GM12891 (cell line): ENCODE measurements at regions not wholly inside any gene's neighbourhood (a gene's known extent, or its start where the extent isn't known, plus 50 kb on each side); places are given as distances from the start of the nearest gene placed in this dataset.
"Not testable (repeated sequence)": the region's sequence is repeated elsewhere in the genome, so short reads cannot be mapped to it uniquely, and the experiment has no call there.

Experiments
- DNase-seq: peaks from one replicate; pipeline ENCODE4 v3.0.0; 2011; ENCODE audit warnings: low spot score; ENCODE audit not compliant: insufficient read length
- FAIRE-seq: peaks from 2 replicates; lab custom pipeline; 2011; peaks lifted over from hg19 to GRCh38; lab: Jason Lieb, UNC
- PAX5 ChIP-seq: IDR thresholded peaks from 2 replicates; pipeline ENCODE4 v1.6.1; 2011; ENCODE audit warnings: low read length, moderate library complexity, mild to moderate bottlenecking; ENCODE audit not compliant: insufficient read depth, severe bottlenecking
- POLR2A ChIP-seq: IDR thresholded peaks from 2 replicates; pipeline ENCODE4 v1.6.1; 2011; ENCODE audit warnings: low read depth, low read length, control low read depth
- POLR2AphosphoS5 ChIP-seq: IDR thresholded peaks from 2 replicates; pipeline ENCODE4 v1.6.1; 2011; ENCODE audit warnings: low read depth, low read length, control low read depth
- POU2F2 ChIP-seq: IDR thresholded peaks from 2 replicates; pipeline ENCODE4 v1.6.1; 2011; ENCODE audit warnings: low read depth, mild to moderate bottlenecking, control low read depth, low read length, moderate library complexity
- SPI1 ChIP-seq: IDR thresholded peaks from 2 replicates; pipeline ENCODE4 v1.6.1; 2011; ENCODE audit warnings: low read depth, low read length, control low read depth
- TAF1 ChIP-seq: IDR thresholded peaks from 2 replicates; pipeline ENCODE4 v1.6.1; 2011; ENCODE audit warnings: low read depth, low read length, control low read depth

GRCh38 chr21:33997436-33997835 lies 75.9 kb upstream of the MRPS6 start:
- no peak for TF ChIP-seq PAX5
- no peak for TF ChIP-seq POU2F2
- TF ChIP-seq SPI1: no peak
- no peak for TF ChIP-seq TAF1
- no peak for TF ChIP-seq POLR2AphosphoS5
- TF ChIP-seq POLR2A: no peak
- FAIRE-seq (no peak), DNase-seq (no peak)

GRCh38 chr21:33994373-33994772 lies 78.8 kb upstream of the ATP5PO start:
- DNase-seq (no peak), FAIRE-seq (no peak)
- TF ChIP-seq POU2F2: no peak
- no peak for TF ChIP-seq POLR2A
- no peak for TF ChIP-seq POLR2AphosphoS5
- no peak for TF ChIP-seq PAX5
- no peak for TF ChIP-seq TAF1
- no peak for TF ChIP-seq SPI1

GRCh38 chr21:33993286-33994231 lies 78.0 kb upstream of the ATP5PO start:
- FAIRE-seq (peak; percentile 16), DNase-seq (no peak)
- no peak for TF ChIP-seq POLR2A
- TF ChIP-seq POU2F2: no peak
- TF ChIP-seq PAX5: no peak
- no peak for TF ChIP-seq SPI1
- TF ChIP-seq TAF1: no peak
- no peak for TF ChIP-seq POLR2AphosphoS5

- FAIRE-seq, DNase-seq: not testable (repeated sequence)
Observed at GRCh38 chr21:33992412-33992811, 76.8 kb upstream of the ATP5PO start.

GRCh38 chr21:33991133-33991532 lies 75.5 kb upstream of the ATP5PO start:
- DNase-seq (no peak), FAIRE-seq (no peak)
- TF ChIP-seq POLR2A (no peak), TAF1 (no peak), SPI1 (no peak)

- no peak for FAIRE-seq
- no peak for DNase-seq
- TF ChIP-seq SPI1: no peak
- no peak for TF ChIP-seq POU2F2
- TF ChIP-seq POLR2A: no peak
- TF ChIP-seq TAF1: no peak
Observed at GRCh38 chr21:33989440-33989839, 73.8 kb upstream of the ATP5PO start.

- DNase-seq (no peak), FAIRE-seq (no peak)
- no peak for TF ChIP-seq POU2F2
- TF ChIP-seq SPI1: no peak
- no peak for TF ChIP-seq POLR2A
- TF ChIP-seq TAF1: no peak
- TF ChIP-seq PAX5: no peak
- no peak for TF ChIP-seq POLR2AphosphoS5
Observed at GRCh38 chr21:33988237-33989017, 72.8 kb upstream of the ATP5PO start.

GRCh38 chr21:33987461-33987860 lies 71.9 kb upstream of the ATP5PO start:
- FAIRE-seq (no peak), DNase-seq (no peak)
- TF ChIP-seq PAX5 (no peak), TAF1 (no peak), POU2F2 (no peak), POLR2AphosphoS5 (no peak), SPI1 (no peak), POLR2A (no peak)

GRCh38 chr21:33985117-33986050 lies 69.8 kb upstream of the ATP5PO start:
- TF ChIP-seq TAF1 (no peak), POLR2A (no peak), PAX5 (no peak), POLR2AphosphoS5 (no peak), POU2F2 (no peak), SPI1 (no peak)
- DNase-seq: no peak
- peak; percentile 97 for FAIRE-seq
